K562 (cell line): ENCODE measurements at regions not wholly inside any gene's neighbourhood (a gene's known extent, or its start where the extent isn't known, plus 50 kb on each side); places are given as distances from the start of the nearest gene placed in this dataset.
A peak's percentile ranks its signal among the peaks of the same experiment; 100 is the strongest.

Experiments
- ARID2 ChIP-seq: fragments of 450-650 bp; IDR thresholded peaks from 2 replicates; pipeline ENCODE4 v1.6.1; 2017; ENCODE audit warnings: antibody characterized with exemption, mild to moderate bottlenecking
- BCOR ChIP-seq: fragments of 450-650 bp; IDR thresholded peaks from 2 replicates; pipeline ENCODE4 v1.6.1; 2016
- CAMTA2 ChIP-seq: fragments of 250-450 bp; sonication (Bioruptor Pico); conservative IDR thresholded peaks from 2 replicates; pipeline ENCODE4 v1.5.1; 2022
- CEBPG ChIP-seq, 3 experiments: fragments of 200-800 bp in 1 of 3; sonication (Bioruptor generic) in 1 of 3; sonication (generic) in 1 of 3; formaldehyde crosslinking in 1 of 3; IDR thresholded peaks in 2 of 3; conservative IDR thresholded peaks in 1 of 3; 2 replicates each; pipeline versions ENCODE4 v1.6.1 to v1.8.0; 2016 to 2022; ENCODE audit warnings: missing compliant biosample characterization in 2 of 3, missing genetic modification characterization in 2 of 3, mild to moderate bottlenecking in 1 of 3, missing genetic modification reagents in 1 of 3
- CSDE1 ChIP-seq, 2 experiments: fragments of 450-650 bp; IDR thresholded peaks; 2 replicates each; pipeline ENCODE4 v1.6.1; 2016; ENCODE audit warnings: mild to moderate bottlenecking in 1 of 2
- FOSL1 ChIP-seq: fragments of 200-800 bp; sonication (Bioruptor generic); conservative IDR thresholded peaks from 2 replicates; pipeline ENCODE4 v1.6.1; 2016; ENCODE audit warnings: missing genetic modification characterization, missing compliant biosample characterization
- GABPA ChIP-seq: fragments of 200-800 bp; sonication (Bioruptor generic); conservative IDR thresholded peaks from 2 replicates; pipeline ENCODE4 v1.6.1; 2016; ENCODE audit warnings: low read depth, missing genetic modification characterization, missing compliant biosample characterization
- GABPB1 ChIP-seq: sonication (generic); formaldehyde crosslinking; IDR thresholded peaks from 2 replicates; pipeline ENCODE4 v1.8.0; 2022; ENCODE audit warnings: mild to moderate bottlenecking, missing genetic modification reagents
- GATA2 ChIP-seq: sonication (generic); formaldehyde crosslinking; IDR thresholded peaks from 2 replicates; pipeline ENCODE4 v1.4.0; 2020; ENCODE audit warnings: mild to moderate bottlenecking, missing genetic modification reagents
- HDAC2 ChIP-seq: fragments of 450-650 bp; IDR thresholded peaks from 2 replicates; pipeline ENCODE4 v1.6.1; 2016; ENCODE audit warnings: mild to moderate bottlenecking
- LEF1 ChIP-seq: fragments of 450-650 bp; IDR thresholded peaks from 2 replicates; pipeline ENCODE4 v1.6.1; 2016; ENCODE audit warnings: mild to moderate bottlenecking
- MYNN ChIP-seq, 2 experiments: sonication (generic); formaldehyde crosslinking in 1 of 2; IDR thresholded peaks; 2 replicates each; pipeline versions ENCODE4 v1.5.0 to v1.6.1; 2016 to 2020; ENCODE audit warnings: antibody characterized with exemption in 1 of 2, missing genetic modification reagents in 1 of 2
- NONO ChIP-seq, 2 experiments: fragments of 200-400 bp in 1 of 2; fragments of 450-650 bp in 1 of 2; formaldehyde crosslinking in 1 of 2; IDR thresholded peaks; 2 replicates each; pipeline ENCODE4 v1.6.1; 2017; ENCODE audit warnings: low read depth in 2 of 2, mild to moderate bottlenecking in 2 of 2, moderate library complexity in 2 of 2, low read length in 1 of 2
- NRF1 ChIP-seq, 2 experiments: fragments of 450-650 bp; IDR thresholded peaks in 1 of 2; conservative IDR thresholded peaks in 1 of 2; 2 replicates each; pipeline ENCODE4 v1.6.1; 2014; ENCODE audit warnings: mild to moderate bottlenecking in 2 of 2
- RUNX1 ChIP-seq: sonication (generic); IDR thresholded peaks from 2 replicates; pipeline ENCODE4 v1.6.1; 2016; ENCODE audit warnings: antibody characterized with exemption, low read depth
- SMARCA4 ChIP-seq: fragments of 450-650 bp; IDR thresholded peaks from 2 replicates; pipeline ENCODE4 v1.6.1; 2016
- TAF1 ChIP-seq: IDR thresholded peaks from 2 replicates; pipeline ENCODE4 v1.6.1; 2011; ENCODE audit warnings: mild to moderate bottlenecking, low read length, moderate library complexity; ENCODE audit not compliant: insufficient read depth, control insufficient read depth, severe bottlenecking; ENCODE audit errors: extremely low read depth
- TAF15 ChIP-seq: fragments of 200-400 bp; formaldehyde crosslinking; IDR thresholded peaks from 2 replicates; pipeline ENCODE4 v1.6.1; 2017; ENCODE audit warnings: mild to moderate bottlenecking, low read depth, low read length, moderate library complexity
- ZNF707 ChIP-seq: fragments of 250-450 bp; sonication (Bioruptor Pico); conservative IDR thresholded peaks from 2 replicates; pipeline ENCODE4 v1.8.0; 2022; ENCODE audit warnings: inconsistent platforms, mild to moderate bottlenecking, moderate library complexity
- ZNF77 ChIP-seq: fragments of 250-450 bp; sonication (Bioruptor Pico); IDR thresholded peaks from 2 replicates; pipeline ENCODE4 v1.5.0; 2020
- ZNF780A ChIP-seq: fragments of 250-450 bp; sonication (Bioruptor Pico); IDR thresholded peaks from 2 replicates; pipeline ENCODE4 v1.5.0; 2021; ENCODE audit warnings: mild to moderate bottlenecking
- TF ChIP-seq, protein P1 (sequence below): sonication (generic); formaldehyde crosslinking; IDR thresholded peaks from 2 replicates; pipeline ENCODE4 v1.8.1; 2023; ENCODE audit warnings: mild to moderate bottlenecking, missing genetic modification reagents, moderate library complexity
- TF ChIP-seq, protein P2 (sequence below): fragments of 450-650 bp; IDR thresholded peaks from 2 replicates; pipeline ENCODE4 v1.6.1; 2014; ENCODE audit warnings: low read depth, mild to moderate bottlenecking, moderate library complexity, borderline replicate concordance
- TF ChIP-seq, protein P3 (sequence below): fragments of 250-450 bp; sonication (Bioruptor Pico); IDR thresholded peaks from 2 replicates; pipeline ENCODE4 v1.8.0; 2022; ENCODE audit warnings: moderate library complexity, mild to moderate bottlenecking, inconsistent platforms
- TF ChIP-seq, protein P4 (sequence below): fragments of 450-650 bp; formaldehyde crosslinking; IDR thresholded peaks from 2 replicates; pipeline ENCODE4 v1.4.0; 2020; ENCODE audit warnings: mild to moderate bottlenecking, moderate library complexity

DNA sequence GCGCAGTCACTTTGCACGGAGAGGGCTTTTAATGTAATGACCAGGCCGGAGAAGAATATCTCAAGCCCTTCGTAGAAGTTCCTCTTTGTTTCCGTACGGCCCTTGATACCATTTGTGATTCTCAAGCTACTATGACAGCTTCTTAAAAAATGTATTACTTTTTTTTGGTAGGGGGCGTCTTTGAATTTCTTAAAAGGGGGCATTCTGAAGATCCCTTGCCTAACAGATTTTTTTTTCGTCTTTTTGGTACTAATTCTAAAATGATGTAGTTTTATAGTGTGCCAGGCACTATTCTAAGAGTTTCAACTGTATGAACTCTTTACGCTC is 614.0 kb downstream of the MCTP2 start (continued):
- peak; percentile 62 for TF ChIP-seq TAF1
- TF ChIP-seq, protein P1, sequence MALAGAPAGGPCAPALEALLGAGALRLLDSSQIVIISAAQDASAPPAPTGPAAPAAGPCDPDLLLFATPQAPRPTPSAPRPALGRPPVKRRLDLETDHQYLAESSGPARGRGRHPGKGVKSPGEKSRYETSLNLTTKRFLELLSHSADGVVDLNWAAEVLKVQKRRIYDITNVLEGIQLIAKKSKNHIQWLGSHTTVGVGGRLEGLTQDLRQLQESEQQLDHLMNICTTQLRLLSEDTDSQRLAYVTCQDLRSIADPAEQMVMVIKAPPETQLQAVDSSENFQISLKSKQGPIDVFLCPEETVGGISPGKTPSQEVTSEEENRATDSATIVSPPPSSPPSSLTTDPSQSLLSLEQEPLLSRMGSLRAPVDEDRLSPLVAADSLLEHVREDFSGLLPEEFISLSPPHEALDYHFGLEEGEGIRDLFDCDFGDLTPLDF (CRISPR knock-in tag) = no peak
- TF ChIP-seq, protein P2, sequence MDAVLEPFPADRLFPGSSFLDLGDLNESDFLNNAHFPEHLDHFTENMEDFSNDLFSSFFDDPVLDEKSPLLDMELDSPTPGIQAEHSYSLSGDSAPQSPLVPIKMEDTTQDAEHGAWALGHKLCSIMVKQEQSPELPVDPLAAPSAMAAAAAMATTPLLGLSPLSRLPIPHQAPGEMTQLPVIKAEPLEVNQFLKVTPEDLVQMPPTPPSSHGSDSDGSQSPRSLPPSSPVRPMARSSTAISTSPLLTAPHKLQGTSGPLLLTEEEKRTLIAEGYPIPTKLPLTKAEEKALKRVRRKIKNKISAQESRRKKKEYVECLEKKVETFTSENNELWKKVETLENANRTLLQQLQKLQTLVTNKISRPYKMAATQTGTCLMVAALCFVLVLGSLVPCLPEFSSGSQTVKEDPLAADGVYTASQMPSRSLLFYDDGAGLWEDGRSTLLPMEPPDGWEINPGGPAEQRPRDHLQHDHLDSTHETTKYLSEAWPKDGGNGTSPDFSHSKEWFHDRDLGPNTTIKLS = no peak; the same call in 1 of the 2 replicates
- no peak for TF ChIP-seq CEBPG (CRISPR knock-in tag; IDR thresholded peaks at IDR 0.05)
- TF ChIP-seq CEBPG (tag; conservative IDR thresholded peaks at IDR 0.05 in 1 of 2, IDR thresholded peaks at IDR 0.05 in 1 of 2) = 0 out of 4 replicates have a peak, but pooled peaks of 1 of the 2 experiments have one; percentile 2
- no peak for TF ChIP-seq CAMTA2 (CRISPR knock-in tag)
- TF ChIP-seq SMARCA4 = peak; percentile 49; the same call in 1 of the 2 replicates
- TF ChIP-seq GABPB1 (CRISPR knock-in tag) = 0 out of 2 replicates have a peak, but pooled peaks have one; percentile 0
- no peak for TF ChIP-seq GATA2
- TF ChIP-seq, protein P3, sequence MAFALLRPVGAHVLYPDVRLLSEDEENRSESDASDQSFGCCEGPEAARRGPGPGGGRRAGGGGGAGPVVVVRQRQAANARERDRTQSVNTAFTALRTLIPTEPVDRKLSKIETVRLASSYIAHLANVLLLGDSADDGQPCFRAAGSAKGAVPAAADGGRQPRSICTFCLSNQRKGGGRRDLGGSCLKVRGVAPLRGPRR (CRISPR knock-in tag) = no peak
- peak; percentile 32 for TF ChIP-seq GABPA (tag)
- TF ChIP-seq NONO (IDR thresholded peaks at IDR 0.05; ENCODE audit: low read depth in 2 of 2, low read length in 1 of 2) = 0 out of 4 replicates have a peak, but pooled peaks of 1 of the 2 experiments have one; percentile 4
- TF ChIP-seq ZNF780A (CRISPR knock-in tag) = no peak
- peak; percentile 48; the same call in 1 of the 2 replicates for TF ChIP-seq LEF1
- no peak for TF ChIP-seq FOSL1 (tag)
- TF ChIP-seq TAF15 = no peak
- no peak for TF ChIP-seq RUNX1
- TF ChIP-seq ARID2 = no peak
- peak; percentile 80; the same call in 1 of the 2 replicates for TF ChIP-seq MYNN (IDR thresholded peaks at IDR 0.05)
- no peak for TF ChIP-seq MYNN (CRISPR knock-in tag; IDR thresholded peaks at IDR 0.05)
- TF ChIP-seq CSDE1 (IDR thresholded peaks at IDR 0.05) = no peak
- TF ChIP-seq NRF1 (conservative IDR thresholded peaks at IDR 0.05 in 1 of 2, IDR thresholded peaks at IDR 0.05 in 1 of 2) = peak in 1 of 2 experiments; percentile 10; a peak in 2 of 4 replicates
- TF ChIP-seq ZNF707 (CRISPR knock-in tag) = 0 out of 2 replicates have a peak, but pooled peaks have one; percentile 21
- no peak; the same call in 1 of the 2 replicates for TF ChIP-seq BCOR
- TF ChIP-seq HDAC2 = no peak
- TF ChIP-seq, protein P4, sequence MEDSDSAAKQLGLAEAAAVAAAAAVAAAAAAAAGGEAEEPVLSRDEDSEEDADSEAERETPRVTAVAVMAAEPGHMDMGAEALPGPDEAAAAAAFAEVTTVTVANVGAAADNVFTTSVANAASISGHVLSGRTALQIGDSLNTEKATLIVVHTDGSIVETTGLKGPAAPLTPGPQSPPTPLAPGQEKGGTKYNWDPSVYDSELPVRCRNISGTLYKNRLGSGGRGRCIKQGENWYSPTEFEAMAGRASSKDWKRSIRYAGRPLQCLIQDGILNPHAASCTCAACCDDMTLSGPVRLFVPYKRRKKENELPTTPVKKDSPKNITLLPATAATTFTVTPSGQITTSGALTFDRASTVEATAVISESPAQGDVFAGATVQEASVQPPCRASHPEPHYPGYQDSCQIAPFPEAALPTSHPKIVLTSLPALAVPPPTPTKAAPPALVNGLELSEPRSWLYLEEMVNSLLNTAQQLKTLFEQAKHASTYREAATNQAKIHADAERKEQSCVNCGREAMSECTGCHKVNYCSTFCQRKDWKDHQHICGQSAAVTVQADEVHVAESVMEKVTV = 0 out of 2 replicates have a peak, but pooled peaks have one; percentile 33
- TF ChIP-seq ZNF77 (CRISPR knock-in tag) = no peak
